ENCODE measurements at regions not wholly inside any gene's neighbourhood (a gene's known extent, or its start where the extent isn't known, plus 50 kb on each side); places are given as distances from the start of the nearest gene placed in this dataset.
"Not testable (repeated sequence)": the region's sequence is repeated elsewhere in the genome, so short reads cannot be mapped to it uniquely, and the experiment has no call there.

DNA sequence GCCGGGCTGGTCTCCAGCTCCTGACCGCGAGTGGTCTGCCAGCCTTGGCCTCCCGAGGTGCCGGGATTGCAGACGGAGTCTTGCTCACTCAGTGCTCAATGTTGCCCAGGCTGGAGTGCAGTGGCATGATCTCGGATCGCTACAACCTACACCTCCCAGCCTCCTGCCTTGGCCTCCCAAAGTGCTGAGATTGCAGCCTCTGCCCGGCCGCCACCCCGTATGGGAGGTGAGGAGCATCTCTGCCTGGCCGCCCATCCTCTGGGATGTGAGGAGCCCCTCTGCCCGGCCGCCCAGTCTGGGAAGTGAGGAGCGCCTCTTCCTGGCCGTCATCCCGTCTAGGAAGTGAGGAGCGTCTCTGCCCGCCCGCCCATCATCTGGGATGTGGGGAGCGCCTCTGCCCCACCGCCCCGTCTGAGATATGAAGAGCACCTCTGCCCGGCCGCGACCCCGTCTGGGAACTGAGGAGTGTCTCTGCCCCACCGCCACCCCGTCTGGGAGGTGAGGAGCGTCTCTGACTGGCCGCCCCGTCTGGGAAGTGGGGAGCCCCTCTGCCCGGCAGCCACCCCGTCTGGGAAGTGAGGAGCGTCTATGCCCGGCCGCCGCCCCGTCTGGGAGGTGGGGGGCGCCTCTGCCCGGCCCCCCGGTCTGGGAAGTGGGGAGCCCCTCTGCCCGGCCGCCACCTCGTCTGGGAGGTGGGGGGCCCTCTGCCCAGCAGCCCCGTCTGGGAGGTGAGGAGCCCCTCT, 861.8 kb upstream of the INTU start:
- not testable (repeated sequence) for H3K27me3 ChIP-seq (ENCODE audit: control insufficient read depth in 4 of 4, insufficient read depth in 4 of 4, low read length in 3 of 4); H3K4me3 ChIP-seq (ENCODE audit: low read depth in 1 of 3, low read length in 3 of 3); DNase-seq (ENCODE audit: low spot score); H3K4me1 ChIP-seq (ENCODE audit: control insufficient read depth in 4 of 4, insufficient read depth in 4 of 4, low read length in 3 of 4); H3K27ac ChIP-seq (ENCODE audit: low read depth in 1 of 2, low read length in 2 of 2); H3K9ac ChIP-seq (ENCODE audit: low read depth in 1 of 2, low read length in 2 of 2); H3K36me3 ChIP-seq (ENCODE audit: control insufficient read depth in 4 of 4, insufficient read depth in 3 of 4, low read depth in 1 of 4, low read length in 3 of 4); H3K9me3 ChIP-seq (ENCODE audit: control insufficient read depth in 4 of 4, low read length in 3 of 4)
- 94% methylated on average over 46 of the region's 46 CpGs for whole genome bisulfite sequencing

DNA sequence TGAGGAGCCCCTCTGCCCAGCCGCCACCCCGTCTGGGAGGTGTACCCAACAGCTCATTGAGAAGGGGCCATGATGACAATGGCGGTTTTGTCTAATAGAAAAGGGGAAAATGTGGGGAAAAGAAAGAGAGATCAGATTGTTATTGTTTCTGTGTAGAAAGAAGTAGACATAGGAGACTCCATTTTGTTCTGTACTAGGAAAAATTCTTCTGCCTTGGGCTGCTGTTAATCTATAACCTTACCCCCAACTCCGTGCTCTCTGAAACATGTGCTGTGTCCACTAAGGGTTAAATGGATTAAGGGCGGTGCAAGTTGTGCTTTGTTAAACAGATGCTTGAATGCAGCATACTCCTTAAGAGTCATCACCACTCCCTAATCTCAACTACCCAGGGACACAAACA, 861.1 kb upstream of the INTU start:
- not testable (repeated sequence) for DNase-seq (ENCODE audit: low spot score); H3K27me3 ChIP-seq (ENCODE audit: control insufficient read depth in 4 of 4, insufficient read depth in 4 of 4, low read length in 3 of 4); H3K27ac ChIP-seq (ENCODE audit: low read depth in 1 of 2, low read length in 2 of 2); H3K9me3 ChIP-seq (ENCODE audit: control insufficient read depth in 4 of 4, low read length in 3 of 4); H3K4me3 ChIP-seq (ENCODE audit: low read depth in 1 of 3, low read length in 3 of 3); H3K9ac ChIP-seq (ENCODE audit: low read depth in 1 of 2, low read length in 2 of 2); H3K4me1 ChIP-seq (ENCODE audit: control insufficient read depth in 4 of 4, insufficient read depth in 4 of 4, low read length in 3 of 4); H3K36me3 ChIP-seq (ENCODE audit: control insufficient read depth in 4 of 4, insufficient read depth in 3 of 4, low read depth in 1 of 4, low read length in 3 of 4)
- WGBS, result 77% methylated on average over 5 of the region's 5 CpGs

DNA sequence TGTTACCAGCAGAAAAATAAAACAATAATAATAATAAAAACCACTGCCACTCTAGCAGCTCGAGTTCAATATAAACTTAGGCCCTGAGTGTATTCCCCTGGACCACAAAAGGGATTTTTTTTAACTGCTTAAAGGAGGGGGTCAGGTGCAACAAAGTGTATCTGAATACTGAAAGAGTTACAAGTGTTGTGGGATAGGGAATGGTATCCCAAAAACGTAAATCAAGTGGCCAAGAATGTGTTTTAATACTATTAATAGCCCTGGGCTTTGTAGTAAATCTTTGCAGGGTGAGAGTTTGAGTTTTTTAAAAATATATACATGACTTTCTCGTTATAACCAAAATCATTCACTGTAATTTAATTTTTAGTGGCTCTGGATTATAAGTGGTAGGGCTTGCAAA, 860.1 kb upstream of the INTU start:
- Histone ChIP-seq H3K4me3 (ENCODE audit: low read depth in 1 of 3, low read length in 3 of 3) (no peak overlapping the region), H3K36me3 (ENCODE audit: control insufficient read depth in 4 of 4, insufficient read depth in 3 of 4, low read depth in 1 of 4, low read length in 3 of 4) (no peaks in the 10 kb centered on the region), H3K27me3 (ENCODE audit: control insufficient read depth in 4 of 4, insufficient read depth in 4 of 4, low read length in 3 of 4) (no peaks in the 10 kb centered on the region), H3K27ac (ENCODE audit: low read depth in 1 of 2, low read length in 2 of 2) (no peak overlapping the region), H3K4me1 (ENCODE audit: control insufficient read depth in 4 of 4, insufficient read depth in 4 of 4, low read length in 3 of 4) (no peaks in the 10 kb centered on the region), H3K9ac (ENCODE audit: low read depth in 1 of 2, low read length in 2 of 2) (no peak overlapping the region), H3K9me3 (ENCODE audit: control insufficient read depth in 4 of 4, low read length in 3 of 4) (no peaks in the 10 kb centered on the region)
- TF ChIP-seq JUND (IDR thresholded peaks at IDR 0.05), result no peak
- TF ChIP-seq RAD21 (IDR thresholded peaks at IDR 0.05), result no peak
- TF ChIP-seq NR2F2 (IDR thresholded peaks at IDR 0.05), result no peak
- TF ChIP-seq, protein P1, sequence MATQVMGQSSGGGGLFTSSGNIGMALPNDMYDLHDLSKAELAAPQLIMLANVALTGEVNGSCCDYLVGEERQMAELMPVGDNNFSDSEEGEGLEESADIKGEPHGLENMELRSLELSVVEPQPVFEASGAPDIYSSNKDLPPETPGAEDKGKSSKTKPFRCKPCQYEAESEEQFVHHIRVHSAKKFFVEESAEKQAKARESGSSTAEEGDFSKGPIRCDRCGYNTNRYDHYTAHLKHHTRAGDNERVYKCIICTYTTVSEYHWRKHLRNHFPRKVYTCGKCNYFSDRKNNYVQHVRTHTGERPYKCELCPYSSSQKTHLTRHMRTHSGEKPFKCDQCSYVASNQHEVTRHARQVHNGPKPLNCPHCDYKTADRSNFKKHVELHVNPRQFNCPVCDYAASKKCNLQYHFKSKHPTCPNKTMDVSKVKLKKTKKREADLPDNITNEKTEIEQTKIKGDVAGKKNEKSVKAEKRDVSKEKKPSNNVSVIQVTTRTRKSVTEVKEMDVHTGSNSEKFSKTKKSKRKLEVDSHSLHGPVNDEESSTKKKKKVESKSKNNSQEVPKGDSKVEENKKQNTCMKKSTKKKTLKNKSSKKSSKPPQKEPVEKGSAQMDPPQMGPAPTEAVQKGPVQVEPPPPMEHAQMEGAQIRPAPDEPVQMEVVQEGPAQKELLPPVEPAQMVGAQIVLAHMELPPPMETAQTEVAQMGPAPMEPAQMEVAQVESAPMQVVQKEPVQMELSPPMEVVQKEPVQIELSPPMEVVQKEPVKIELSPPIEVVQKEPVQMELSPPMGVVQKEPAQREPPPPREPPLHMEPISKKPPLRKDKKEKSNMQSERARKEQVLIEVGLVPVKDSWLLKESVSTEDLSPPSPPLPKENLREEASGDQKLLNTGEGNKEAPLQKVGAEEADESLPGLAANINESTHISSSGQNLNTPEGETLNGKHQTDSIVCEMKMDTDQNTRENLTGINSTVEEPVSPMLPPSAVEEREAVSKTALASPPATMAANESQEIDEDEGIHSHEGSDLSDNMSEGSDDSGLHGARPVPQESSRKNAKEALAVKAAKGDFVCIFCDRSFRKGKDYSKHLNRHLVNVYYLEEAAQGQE (IDR thresholded peaks at IDR 0.05), result no peak
- TF ChIP-seq, protein P2, sequence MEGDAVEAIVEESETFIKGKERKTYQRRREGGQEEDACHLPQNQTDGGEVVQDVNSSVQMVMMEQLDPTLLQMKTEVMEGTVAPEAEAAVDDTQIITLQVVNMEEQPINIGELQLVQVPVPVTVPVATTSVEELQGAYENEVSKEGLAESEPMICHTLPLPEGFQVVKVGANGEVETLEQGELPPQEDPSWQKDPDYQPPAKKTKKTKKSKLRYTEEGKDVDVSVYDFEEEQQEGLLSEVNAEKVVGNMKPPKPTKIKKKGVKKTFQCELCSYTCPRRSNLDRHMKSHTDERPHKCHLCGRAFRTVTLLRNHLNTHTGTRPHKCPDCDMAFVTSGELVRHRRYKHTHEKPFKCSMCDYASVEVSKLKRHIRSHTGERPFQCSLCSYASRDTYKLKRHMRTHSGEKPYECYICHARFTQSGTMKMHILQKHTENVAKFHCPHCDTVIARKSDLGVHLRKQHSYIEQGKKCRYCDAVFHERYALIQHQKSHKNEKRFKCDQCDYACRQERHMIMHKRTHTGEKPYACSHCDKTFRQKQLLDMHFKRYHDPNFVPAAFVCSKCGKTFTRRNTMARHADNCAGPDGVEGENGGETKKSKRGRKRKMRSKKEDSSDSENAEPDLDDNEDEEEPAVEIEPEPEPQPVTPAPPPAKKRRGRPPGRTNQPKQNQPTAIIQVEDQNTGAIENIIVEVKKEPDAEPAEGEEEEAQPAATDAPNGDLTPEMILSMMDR (IDR thresholded peaks at IDR 0.05; ENCODE audit: low read depth, low read length, missing input control), result no peak
- TF ChIP-seq RXRA (IDR thresholded peaks at IDR 0.05), result no peak
- no peak for TF ChIP-seq YY1 (IDR thresholded peaks at IDR 0.05)
- no peak for TF ChIP-seq FOXA2 (IDR thresholded peaks at IDR 0.05)
- TF ChIP-seq, protein P3, sequence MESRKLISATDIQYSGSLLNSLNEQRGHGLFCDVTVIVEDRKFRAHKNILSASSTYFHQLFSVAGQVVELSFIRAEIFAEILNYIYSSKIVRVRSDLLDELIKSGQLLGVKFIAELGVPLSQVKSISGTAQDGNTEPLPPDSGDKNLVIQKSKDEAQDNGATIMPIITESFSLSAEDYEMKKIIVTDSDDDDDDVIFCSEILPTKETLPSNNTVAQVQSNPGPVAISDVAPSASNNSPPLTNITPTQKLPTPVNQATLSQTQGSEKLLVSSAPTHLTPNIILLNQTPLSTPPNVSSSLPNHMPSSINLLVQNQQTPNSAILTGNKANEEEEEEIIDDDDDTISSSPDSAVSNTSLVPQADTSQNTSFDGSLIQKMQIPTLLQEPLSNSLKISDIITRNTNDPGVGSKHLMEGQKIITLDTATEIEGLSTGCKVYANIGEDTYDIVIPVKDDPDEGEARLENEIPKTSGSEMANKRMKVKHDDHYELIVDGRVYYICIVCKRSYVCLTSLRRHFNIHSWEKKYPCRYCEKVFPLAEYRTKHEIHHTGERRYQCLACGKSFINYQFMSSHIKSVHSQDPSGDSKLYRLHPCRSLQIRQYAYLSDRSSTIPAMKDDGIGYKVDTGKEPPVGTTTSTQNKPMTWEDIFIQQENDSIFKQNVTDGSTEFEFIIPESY (IDR thresholded peaks at IDR 0.05), result no peak
- TF ChIP-seq HNF4A (conservative IDR thresholded peaks at IDR 0.05), result no peak
- no peak for TF ChIP-seq HNF4G (IDR thresholded peaks at IDR 0.05)
- no peak for TF ChIP-seq TAF1 (conservative IDR thresholded peaks at IDR 0.05)
- TF ChIP-seq, protein P4, sequence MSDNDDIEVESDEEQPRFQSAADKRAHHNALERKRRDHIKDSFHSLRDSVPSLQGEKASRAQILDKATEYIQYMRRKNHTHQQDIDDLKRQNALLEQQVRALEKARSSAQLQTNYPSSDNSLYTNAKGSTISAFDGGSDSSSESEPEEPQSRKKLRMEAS (IDR thresholded peaks at IDR 0.05), result no peak
- TF ChIP-seq FOXA1 (IDR thresholded peaks at IDR 0.05), result no peak
- TF ChIP-seq GABPA (IDR thresholded peaks at IDR 0.05 in 1 of 2, conservative IDR thresholded peaks at IDR 0.05 in 1 of 2), result no peak
- TF ChIP-seq, protein P5, sequence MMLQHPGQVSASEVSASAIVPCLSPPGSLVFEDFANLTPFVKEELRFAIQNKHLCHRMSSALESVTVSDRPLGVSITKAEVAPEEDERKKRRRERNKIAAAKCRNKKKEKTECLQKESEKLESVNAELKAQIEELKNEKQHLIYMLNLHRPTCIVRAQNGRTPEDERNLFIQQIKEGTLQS (IDR thresholded peaks at IDR 0.05), result no peak
- no peak for TF ChIP-seq EGR1 (IDR thresholded peaks at IDR 0.05; ENCODE audit: low read depth in 2 of 2)
- TF ChIP-seq SP1 (IDR thresholded peaks at IDR 0.05), result no peak
- DNase-seq (ENCODE audit: low spot score), result no peak
- WGBS, result 43% methylated on average over 3 of the region's 3 CpGs
